ENCODE measurements at regions not wholly inside any gene's neighbourhood (a gene's known extent, or its start where the extent isn't known, plus 50 kb on each side); places are given as distances from the start of the nearest gene placed in this dataset.
"Not testable (repeated sequence)": the region's sequence is repeated elsewhere in the genome, so short reads cannot be mapped to it uniquely, and the experiment has no call there.

- no peaks in the 10 kb centered on the region for H3F3A ChIP-seq (ENCODE audit: low read length, unreplicated experiment)
Measured at GRCh38 chr6:121619987-121620740, 184.7 kb downstream of the GJA1 start.

GRCh38 chr6:121627761-121628160 lies 192.3 kb downstream of the GJA1 start:
- Histone ChIP-seq H3F3A (ENCODE audit: low read length, unreplicated experiment) (no peaks in the 10 kb centered on the region), H2AFZ (ENCODE audit: low read length) (no peak overlapping the region), H3K4me3 (ENCODE audit: low read length) (no peak overlapping the region), H3K9ac (ENCODE audit: low read length) (no peak overlapping the region), H3K4me1 (ENCODE audit: insufficient read depth, low read length) (0 out of 2 replicates have a peak, but pooled peaks cover 5% of the 10 kb centered on the region), H3K4me2 (ENCODE audit: low read length) (no peak overlapping the region), H4K20me1 (ENCODE audit: low read length) (no peaks in the 10 kb centered on the region), H3K9me3 (ENCODE audit: low read length) (no peaks in the 10 kb centered on the region), H3K27me3 (ENCODE audit: low read length) (no peaks in the 10 kb centered on the region), H3K27ac (ENCODE audit: low read length) (no peak overlapping the region), H3K36me3 (ENCODE audit: low read depth, low read length) (no peaks in the 10 kb centered on the region), H3K9me2 (replicated peaks; ENCODE audit: low read length) (no peaks in the 10 kb centered on the region), H3K79me2 (ENCODE audit: low read length) (no peaks in the 10 kb centered on the region)
- DNase-seq: no peak
- TF ChIP-seq EZH2 (IDR thresholded peaks at IDR 0.05; ENCODE audit: low read length, unreplicated experiment): no peak
- TF ChIP-seq EZH2phosphoT487 (IDR thresholded peaks at IDR 0.05; ENCODE audit: borderline replicate concordance, low read length): no peak
- TF ChIP-seq CTCF (conservative IDR thresholded peaks at IDR 0.05; ENCODE audit: low read depth, low read length): no peak
- intact Hi-C loops (cut with micrococcal nuclease): no loop called here
- ChIA-PET CTCF (no interaction called here), POLR2A (ENCODE audit: unreplicated experiment) (no interaction called here)
- no TSS peak for BruUV-seq (replicated peaks)
- ATAC-seq: no peak

More at GRCh38 chr6:121619987-121620740, 184.7 kb downstream of the GJA1 start:
- CTCF ChIA-PET: no interaction called here
- Histone ChIP-seq H3K4me1 (ENCODE audit: insufficient read depth, low read length) (no peaks in the 10 kb centered on the region), H3K27me3 (ENCODE audit: low read length) (no peaks in the 10 kb centered on the region), H3K27ac (ENCODE audit: low read length) (no peak overlapping the region), H3K9ac (ENCODE audit: low read length) (no peak overlapping the region), H2AFZ (ENCODE audit: low read length) (no peak overlapping the region), H3K9me3 (ENCODE audit: low read length) (no peaks in the 10 kb centered on the region), H3K36me3 (ENCODE audit: low read depth, low read length) (no peaks in the 10 kb centered on the region), H3K79me2 (ENCODE audit: low read length) (no peaks in the 10 kb centered on the region), H3K4me3 (ENCODE audit: low read length) (no peak overlapping the region), H3K4me2 (ENCODE audit: low read length) (no peak overlapping the region), H4K20me1 (ENCODE audit: low read length) (no peaks in the 10 kb centered on the region), H3K9me2 (replicated peaks; ENCODE audit: low read length) (no peaks in the 10 kb centered on the region)
- TF ChIP-seq EZH2 (IDR thresholded peaks at IDR 0.05; ENCODE audit: low read length, unreplicated experiment): no peak
- no peak for TF ChIP-seq EZH2phosphoT487 (IDR thresholded peaks at IDR 0.05; ENCODE audit: borderline replicate concordance, low read length)
- TF ChIP-seq CTCF (conservative IDR thresholded peaks at IDR 0.05; ENCODE audit: low read depth, low read length): no peak
- BruUV-seq (replicated peaks): no TSS peak
- no peak for ATAC-seq
- POLR2A ChIA-PET (ENCODE audit: unreplicated experiment): no interaction called here
- intact Hi-C loops (cut with micrococcal nuclease): loop anchor here (10.0 kb wide), 1 partner anchor 225 kb away; no protein-coding TSS in a partner anchor
- no peak for DNase-seq

GRCh38 chr6:121630716-121631115 lies 195.3 kb downstream of the GJA1 start:
- Histone ChIP-seq H4K20me1 (ENCODE audit: low read length) (no peaks in the 10 kb centered on the region), H3K27me3 (ENCODE audit: low read length) (no peaks in the 10 kb centered on the region), H3F3A (ENCODE audit: low read length, unreplicated experiment) (no peaks in the 10 kb centered on the region), H3K9ac (ENCODE audit: low read length) (no peak overlapping the region), H3K79me2 (ENCODE audit: low read length) (no peaks in the 10 kb centered on the region), H3K27ac (ENCODE audit: low read length) (no peak overlapping the region), H3K4me2 (ENCODE audit: low read length) (no peak overlapping the region), H3K4me3 (ENCODE audit: low read length) (no peak overlapping the region), H3K4me1 (ENCODE audit: insufficient read depth, low read length) (0 out of 2 replicates have a peak, but pooled peaks cover 5% of the 10 kb centered on the region), H3K36me3 (ENCODE audit: low read depth, low read length) (no peaks in the 10 kb centered on the region), H3K9me2 (replicated peaks; ENCODE audit: low read length) (no peaks in the 10 kb centered on the region), H2AFZ (ENCODE audit: low read length) (no peak overlapping the region), H3K9me3 (ENCODE audit: low read length) (no peaks in the 10 kb centered on the region)
- TF ChIP-seq EZH2phosphoT487 (IDR thresholded peaks at IDR 0.05; ENCODE audit: borderline replicate concordance, low read length) (no peak), EZH2 (IDR thresholded peaks at IDR 0.05; ENCODE audit: low read length, unreplicated experiment) (no peak), CTCF (conservative IDR thresholded peaks at IDR 0.05; ENCODE audit: low read depth, low read length) (no peak)
- intact Hi-C loops (cut with micrococcal nuclease): no loop called here
- BruUV-seq (replicated peaks): no TSS peak
- peak; percentile 59 for DNase-seq
- POLR2A ChIA-PET (ENCODE audit: unreplicated experiment): no interaction called here
- peak; percentile 58 for ATAC-seq
- CTCF ChIA-PET: no interaction called here

- POLR2A ChIA-PET (ENCODE audit: unreplicated experiment); H3F3A ChIP-seq (ENCODE audit: low read length, unreplicated experiment); H3K9me3 ChIP-seq (ENCODE audit: low read length); ATAC-seq; H3K36me3 ChIP-seq (ENCODE audit: low read depth, low read length); H3K9me2 ChIP-seq (replicated peaks; ENCODE audit: low read length); H2AFZ ChIP-seq (ENCODE audit: low read length); H3K9ac ChIP-seq (ENCODE audit: low read length); H3K4me1 ChIP-seq (ENCODE audit: insufficient read depth, low read length); H3K79me2 ChIP-seq (ENCODE audit: low read length); H3K4me2 ChIP-seq (ENCODE audit: low read length); CTCF ChIA-PET; H3K27ac ChIP-seq (ENCODE audit: low read length); intact Hi-C loops (cut with micrococcal nuclease); DNase-seq; H3K27me3 ChIP-seq (ENCODE audit: low read length); BruUV-seq (replicated peaks); H4K20me1 ChIP-seq (ENCODE audit: low read length); H3K4me3 ChIP-seq (ENCODE audit: low read length): not testable (repeated sequence)
Measured at GRCh38 chr6:121631752-121632151, 196.3 kb downstream of the GJA1 start.

All from PC-3 (cell line).